ENCODE measurements at regions not wholly inside any gene's neighbourhood (a gene's known extent, or its start where the extent isn't known, plus 50 kb on each side); places are given as distances from the start of the nearest gene placed in this dataset.

GRCh38 chr2:66701251-66701650, 266.3 kb downstream of the MEIS1 start:
- DNase-seq (ENCODE audit: extremely low read depth, low read depth) = no peak
- TF ChIP-seq, protein P1, sequence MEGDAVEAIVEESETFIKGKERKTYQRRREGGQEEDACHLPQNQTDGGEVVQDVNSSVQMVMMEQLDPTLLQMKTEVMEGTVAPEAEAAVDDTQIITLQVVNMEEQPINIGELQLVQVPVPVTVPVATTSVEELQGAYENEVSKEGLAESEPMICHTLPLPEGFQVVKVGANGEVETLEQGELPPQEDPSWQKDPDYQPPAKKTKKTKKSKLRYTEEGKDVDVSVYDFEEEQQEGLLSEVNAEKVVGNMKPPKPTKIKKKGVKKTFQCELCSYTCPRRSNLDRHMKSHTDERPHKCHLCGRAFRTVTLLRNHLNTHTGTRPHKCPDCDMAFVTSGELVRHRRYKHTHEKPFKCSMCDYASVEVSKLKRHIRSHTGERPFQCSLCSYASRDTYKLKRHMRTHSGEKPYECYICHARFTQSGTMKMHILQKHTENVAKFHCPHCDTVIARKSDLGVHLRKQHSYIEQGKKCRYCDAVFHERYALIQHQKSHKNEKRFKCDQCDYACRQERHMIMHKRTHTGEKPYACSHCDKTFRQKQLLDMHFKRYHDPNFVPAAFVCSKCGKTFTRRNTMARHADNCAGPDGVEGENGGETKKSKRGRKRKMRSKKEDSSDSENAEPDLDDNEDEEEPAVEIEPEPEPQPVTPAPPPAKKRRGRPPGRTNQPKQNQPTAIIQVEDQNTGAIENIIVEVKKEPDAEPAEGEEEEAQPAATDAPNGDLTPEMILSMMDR (IDR thresholded peaks at IDR 0.05; ENCODE audit: low read depth, low read length) = no peak

DNA sequence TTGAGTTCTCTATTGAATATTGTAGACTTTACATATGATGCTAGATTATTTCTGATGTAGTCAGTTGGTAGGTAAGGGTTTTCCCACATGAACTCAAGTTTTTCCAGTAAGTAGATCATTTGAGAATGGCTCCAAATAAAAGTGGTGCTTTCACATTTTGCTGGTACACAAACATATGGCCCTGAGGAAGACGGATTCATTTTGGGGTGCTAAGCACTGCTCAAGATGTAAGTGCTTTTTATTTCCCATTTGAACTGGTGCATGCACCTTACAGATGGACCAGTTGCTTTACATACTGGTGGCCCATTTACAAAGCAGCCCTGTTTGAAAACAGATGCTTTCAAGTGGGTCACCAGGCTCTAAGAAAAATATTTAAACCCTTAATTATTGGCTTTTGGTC, 266.7 kb downstream of the MEIS1 start:
- TF ChIP-seq, protein P1 (IDR thresholded peaks at IDR 0.05; ENCODE audit: low read depth, low read length) = no peak
- no peak for DNase-seq (ENCODE audit: extremely low read depth, low read depth)

GRCh38 chr2:66702301-66702700, 267.4 kb downstream of the MEIS1 start:
- TF ChIP-seq, protein P1 (IDR thresholded peaks at IDR 0.05; ENCODE audit: low read depth, low read length) = no peak
- DNase-seq (ENCODE audit: extremely low read depth, low read depth) = no peak

GRCh38 chr2:66704786-66705185, 269.9 kb downstream of the MEIS1 start:
- TF ChIP-seq, protein P1 (IDR thresholded peaks at IDR 0.05; ENCODE audit: low read depth, low read length) = no peak
- no peak for DNase-seq (ENCODE audit: extremely low read depth, low read depth)

- no peak for DNase-seq (ENCODE audit: extremely low read depth, low read depth)
- TF ChIP-seq, protein P1 (IDR thresholded peaks at IDR 0.05; ENCODE audit: low read depth, low read length) = no peak
These were observed 279.7 kb downstream of the MEIS1 start for GRCh38 chr2:66714610-66715009.

GRCh38 chr2:66717218-66717905, 282.4 kb downstream of the MEIS1 start:
- TF ChIP-seq, protein P1 (IDR thresholded peaks at IDR 0.05; ENCODE audit: low read depth, low read length) = no peak
- DNase-seq (ENCODE audit: extremely low read depth, low read depth) = no peak

- TF ChIP-seq, protein P1 (IDR thresholded peaks at IDR 0.05; ENCODE audit: low read depth, low read length) = no peak
- DNase-seq (ENCODE audit: extremely low read depth, low read depth) = no peak
These were observed 283.0 kb downstream of the MEIS1 start for GRCh38 chr2:66717973-66718372.
